ENCODE measurements at regions not wholly inside any gene's neighbourhood (a gene's known extent, or its start where the extent isn't known, plus 50 kb on each side); places are given as distances from the start of the nearest gene placed in this dataset.

- TF ChIP-seq, protein P1, sequence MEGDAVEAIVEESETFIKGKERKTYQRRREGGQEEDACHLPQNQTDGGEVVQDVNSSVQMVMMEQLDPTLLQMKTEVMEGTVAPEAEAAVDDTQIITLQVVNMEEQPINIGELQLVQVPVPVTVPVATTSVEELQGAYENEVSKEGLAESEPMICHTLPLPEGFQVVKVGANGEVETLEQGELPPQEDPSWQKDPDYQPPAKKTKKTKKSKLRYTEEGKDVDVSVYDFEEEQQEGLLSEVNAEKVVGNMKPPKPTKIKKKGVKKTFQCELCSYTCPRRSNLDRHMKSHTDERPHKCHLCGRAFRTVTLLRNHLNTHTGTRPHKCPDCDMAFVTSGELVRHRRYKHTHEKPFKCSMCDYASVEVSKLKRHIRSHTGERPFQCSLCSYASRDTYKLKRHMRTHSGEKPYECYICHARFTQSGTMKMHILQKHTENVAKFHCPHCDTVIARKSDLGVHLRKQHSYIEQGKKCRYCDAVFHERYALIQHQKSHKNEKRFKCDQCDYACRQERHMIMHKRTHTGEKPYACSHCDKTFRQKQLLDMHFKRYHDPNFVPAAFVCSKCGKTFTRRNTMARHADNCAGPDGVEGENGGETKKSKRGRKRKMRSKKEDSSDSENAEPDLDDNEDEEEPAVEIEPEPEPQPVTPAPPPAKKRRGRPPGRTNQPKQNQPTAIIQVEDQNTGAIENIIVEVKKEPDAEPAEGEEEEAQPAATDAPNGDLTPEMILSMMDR (conservative IDR thresholded peaks at IDR 0.05; ENCODE audit: low read length) = no peak
- TF ChIP-seq EZH2phosphoT487 (IDR thresholded peaks at IDR 0.05; ENCODE audit: borderline replicate concordance, low read depth, low read length) = no peak
Measured at GRCh38 chr6:14218519-14218800, 100.9 kb downstream of the CD83 start.
